A673 (cell line): ENCODE measurements at regions not wholly inside any gene's neighbourhood (a gene's known extent, or its start where the extent isn't known, plus 50 kb on each side); places are given as distances from the start of the nearest gene placed in this dataset.

Source experiments
- CTCF ChIP-seq: fragments of 300-800, 200-600 bp; sonication (generic); conservative IDR thresholded peaks from 2 replicates; pipeline ENCODE4 v1.5.1; 2017; ENCODE audit warnings: low read depth, mild to moderate bottlenecking, antibody characterized with exemption, low read length, moderate library complexity, mixed read lengths
- EZH2 ChIP-seq: fragments of 200-600 bp; sonication (generic); IDR thresholded peaks from 2 replicates; pipeline ENCODE4 v1.6.1; 2017; ENCODE audit warnings: borderline replicate concordance, low read depth, mild to moderate bottlenecking, mixed read lengths, antibody characterized with exemption, low read length; ENCODE audit not compliant: poor library complexity, severe bottlenecking

DNA sequence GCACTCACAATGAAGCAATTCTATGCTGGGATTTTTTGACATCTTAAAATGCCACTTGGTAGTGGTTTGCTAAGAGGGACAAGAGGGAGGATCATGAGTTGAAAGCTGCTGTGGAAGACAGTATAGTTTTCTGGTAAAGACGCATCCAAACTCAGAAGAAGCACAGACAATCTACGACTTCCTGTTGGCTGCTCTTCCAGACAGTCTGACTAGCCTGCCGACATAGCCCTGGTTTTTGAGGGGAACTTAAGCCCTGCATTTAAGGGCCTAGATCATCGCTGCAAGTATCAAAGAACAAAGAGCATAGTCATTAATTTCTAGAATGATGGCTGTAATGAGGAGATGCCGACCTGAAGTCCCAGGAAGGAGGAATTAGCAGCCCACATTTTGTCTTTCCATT lies 99.9 kb upstream of the IKZF1 start:
- TF ChIP-seq CTCF, result no peak
- TF ChIP-seq EZH2, result no peak
